GM19193 (cell line): ENCODE measurements at regions not wholly inside any gene's neighbourhood (a gene's known extent, or its start where the extent isn't known, plus 50 kb on each side); places are given as distances from the start of the nearest gene placed in this dataset.

Experiments used
- POLR2A ChIP-seq: IDR thresholded peaks from 4 replicates; pipeline ENCODE4 v1.6.1; 2011; ENCODE audit not compliant: insufficient read depth, insufficient read length; ENCODE audit errors: extremely low read depth

DNA sequence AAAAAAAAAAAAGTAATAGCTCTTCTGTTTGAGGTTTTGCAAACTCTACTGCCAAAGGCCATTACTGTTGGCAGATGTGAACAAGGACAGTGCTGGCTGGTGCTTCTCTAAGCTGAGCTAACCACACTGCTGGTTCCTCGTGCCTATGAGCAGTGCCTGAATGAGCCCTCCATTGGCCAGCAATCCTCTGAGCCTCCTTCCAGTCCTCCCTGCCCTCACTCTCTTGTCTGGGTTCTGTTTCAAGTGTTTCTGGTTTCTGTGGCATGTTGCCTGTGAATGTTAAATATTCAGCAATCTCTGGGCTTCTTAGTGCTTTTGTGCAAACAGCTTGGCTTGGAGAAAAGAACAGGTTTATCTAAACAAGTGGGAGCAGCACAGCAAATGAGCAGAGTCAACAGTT, 161.3 kb upstream of the AUTS2 start:
- no peak for TF ChIP-seq POLR2A

DNA sequence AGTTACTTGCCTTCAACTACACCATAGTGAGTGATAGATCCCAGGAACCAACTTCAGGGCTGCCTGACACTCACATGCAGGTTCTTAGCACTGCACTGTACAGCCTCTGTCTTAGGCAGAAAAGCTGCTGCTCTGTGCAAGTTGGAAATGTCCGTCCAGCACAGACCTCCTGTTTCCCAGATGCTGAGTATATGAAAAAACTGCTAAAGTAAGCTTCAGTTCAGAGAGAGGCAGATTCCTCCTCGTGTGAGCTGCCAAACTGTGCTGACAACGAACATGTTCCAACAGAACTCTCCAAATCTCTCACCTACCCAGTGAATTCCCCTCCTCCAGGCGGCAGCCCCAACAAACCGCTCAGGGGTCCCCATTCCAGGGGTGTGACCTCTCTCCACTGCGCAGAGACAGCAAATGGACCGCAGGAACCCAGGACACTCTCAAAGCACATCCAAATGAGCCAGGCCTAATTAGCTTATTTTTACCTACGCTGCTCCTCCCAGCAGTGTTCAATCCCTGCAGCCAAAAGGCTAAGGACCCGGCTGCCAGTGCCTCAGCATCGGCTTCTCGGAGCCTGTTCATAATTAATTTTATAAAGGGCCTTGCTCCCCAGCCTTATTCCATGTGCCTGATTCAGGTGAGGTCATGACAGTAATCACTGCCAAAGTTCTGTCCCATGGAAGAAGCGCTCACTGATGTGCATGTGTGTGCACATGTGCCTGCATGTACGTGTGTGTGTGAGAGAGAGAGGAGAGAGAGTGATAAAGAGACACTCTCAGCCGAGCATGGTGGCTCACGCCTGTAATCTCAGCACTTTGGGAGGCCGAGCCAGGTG, 159.5 kb upstream of the AUTS2 start:
- TF ChIP-seq POLR2A = no peak

DNA sequence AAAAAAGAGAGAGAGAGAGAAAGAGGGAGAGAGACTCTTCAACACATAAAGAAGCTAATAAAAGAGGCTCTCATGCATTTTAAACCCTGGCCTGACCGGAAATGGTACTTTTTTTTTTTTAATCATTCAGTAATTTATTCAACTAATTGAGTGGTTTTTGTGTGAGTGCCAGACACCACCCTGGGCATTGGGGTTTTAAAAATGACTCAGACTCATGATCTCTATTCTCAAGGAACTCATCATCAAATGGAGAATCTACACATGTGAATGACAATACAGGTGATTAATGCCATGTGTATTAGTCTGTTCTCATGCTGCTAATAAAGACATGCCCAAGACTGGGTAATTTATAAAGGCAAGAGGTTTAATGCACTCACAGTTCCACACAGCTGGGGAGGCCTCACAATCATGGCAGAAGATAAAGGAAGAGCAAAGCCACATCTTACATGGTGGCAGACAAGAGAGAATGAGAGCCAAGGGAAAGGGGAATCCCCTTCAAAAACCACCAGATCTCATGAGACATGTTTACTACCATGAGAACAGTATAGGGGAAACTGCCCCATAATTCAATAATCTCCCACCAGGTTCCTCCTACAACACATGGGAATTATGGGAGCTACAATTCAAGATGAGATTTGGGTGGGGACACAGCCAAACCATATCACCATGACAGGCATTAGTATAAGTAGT, 158.5 kb upstream of the AUTS2 start:
- TF ChIP-seq POLR2A = no peak

DNA sequence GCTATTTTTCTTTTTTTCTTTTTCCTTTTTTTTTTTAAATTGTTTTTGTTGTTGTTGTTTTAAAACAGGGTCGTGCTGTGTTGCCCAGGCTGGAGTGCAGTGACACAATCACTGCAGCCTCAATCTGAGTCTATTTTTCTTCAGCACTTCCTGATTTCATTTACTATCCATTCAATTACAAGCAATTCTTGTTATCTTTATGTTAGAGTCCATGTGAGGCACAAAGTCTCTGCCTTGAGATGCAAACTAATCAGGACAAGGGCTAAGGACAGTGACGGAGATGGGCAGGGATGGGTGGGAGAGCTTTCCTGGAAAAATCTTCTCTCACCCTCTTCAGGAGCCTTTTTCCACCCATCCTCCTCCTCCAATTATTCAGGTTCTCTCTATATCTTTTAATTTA, 157.3 kb upstream of the AUTS2 start:
- TF ChIP-seq POLR2A = no peak

DNA sequence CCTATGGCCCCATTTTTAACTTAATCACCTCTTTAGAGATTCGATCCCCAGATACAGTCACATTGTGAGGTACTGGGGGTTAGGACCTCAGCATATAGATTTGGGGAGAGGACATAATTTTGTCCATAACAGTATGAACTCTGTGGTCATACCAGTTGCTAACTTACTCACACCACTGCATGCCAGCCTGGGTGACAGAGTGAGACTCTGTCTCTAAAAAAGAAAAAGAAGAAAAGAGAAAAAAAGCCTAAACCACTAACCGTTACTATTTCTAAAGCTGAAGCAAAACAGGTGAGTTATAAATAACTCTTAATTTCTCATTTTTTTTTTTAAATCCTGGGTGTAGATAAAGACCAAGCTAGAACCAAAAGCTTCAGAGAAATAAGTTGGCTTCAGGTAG, 155.1 kb upstream of the AUTS2 start:
- no peak for TF ChIP-seq POLR2A

DNA sequence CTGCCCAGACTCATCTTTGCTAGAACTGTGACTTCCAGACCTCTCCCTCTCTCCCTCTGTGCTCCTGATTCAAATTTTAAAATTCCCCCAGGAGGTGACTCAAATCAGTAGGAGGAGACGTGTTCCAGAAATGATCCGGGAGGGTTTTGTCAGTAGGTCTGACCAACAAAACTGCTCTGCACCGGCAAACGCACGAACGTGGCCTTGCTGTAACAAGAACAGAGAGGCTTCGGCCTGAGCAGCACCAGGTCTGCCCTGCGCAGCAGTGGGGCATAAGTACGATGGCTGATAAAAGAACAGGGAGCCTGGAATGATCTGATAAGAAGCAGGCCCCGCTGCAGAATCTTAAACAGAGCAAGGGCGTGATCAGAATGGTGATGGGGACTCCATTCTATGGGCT, 152.7 kb upstream of the AUTS2 start:
- TF ChIP-seq POLR2A = no peak

DNA sequence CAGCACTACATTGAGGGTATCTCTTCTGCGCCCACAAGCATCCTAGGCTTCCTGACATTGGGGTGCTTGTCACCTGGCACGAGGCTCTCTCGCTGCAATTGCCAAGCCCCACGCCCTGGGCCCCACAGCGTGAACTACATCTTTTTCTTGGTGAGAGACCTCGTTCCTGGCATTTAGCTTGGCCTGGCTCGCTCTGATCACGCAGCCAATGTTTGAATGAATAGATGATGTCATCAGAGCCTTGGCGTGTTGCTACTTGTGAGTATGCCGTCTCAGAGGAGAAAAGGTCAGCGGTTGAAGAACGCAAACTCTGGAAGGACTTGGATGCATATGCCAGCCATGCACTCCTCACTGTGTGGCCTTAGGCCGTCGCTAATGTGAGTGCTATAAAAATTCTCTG, 150.2 kb upstream of the AUTS2 start:
- no peak for TF ChIP-seq POLR2A

DNA sequence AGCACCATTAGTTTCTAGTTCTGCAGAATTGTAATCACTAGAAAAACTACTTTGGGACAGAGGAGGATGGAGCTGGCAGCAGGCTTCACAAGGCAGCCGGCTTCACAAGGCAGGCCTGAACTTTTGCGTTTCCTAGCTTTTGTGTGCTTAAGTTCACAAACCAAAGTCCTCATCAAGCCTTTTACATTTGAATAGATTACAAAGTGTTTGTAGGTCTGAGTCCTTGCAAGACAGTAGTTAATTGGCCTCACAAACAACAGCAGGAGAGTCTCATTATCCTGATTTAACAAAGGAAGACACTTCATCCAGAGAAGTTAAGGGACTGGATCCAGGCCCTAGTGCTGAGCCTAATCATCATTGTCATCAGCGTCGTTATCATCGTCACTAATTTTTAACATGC, 147.8 kb upstream of the AUTS2 start:
- TF ChIP-seq POLR2A = no peak

DNA sequence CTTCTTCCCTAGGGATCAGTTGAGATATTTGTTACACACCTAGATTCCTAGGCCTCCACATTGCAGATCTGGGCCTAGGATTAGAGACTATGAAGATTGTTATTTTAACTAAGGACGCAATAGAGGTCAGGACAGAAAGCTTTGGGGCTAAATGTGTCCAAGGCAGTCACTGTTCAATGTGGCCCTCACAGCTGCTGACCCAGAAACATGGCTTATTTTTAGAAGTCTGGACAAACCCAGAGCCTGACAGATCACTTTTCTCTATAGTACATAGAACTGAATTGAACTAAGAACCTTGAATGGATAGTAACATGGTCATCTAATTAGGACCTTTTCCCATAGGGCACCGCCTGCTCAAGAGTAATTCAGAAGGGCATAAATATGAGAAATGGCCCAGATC, 146.6 kb upstream of the AUTS2 start:
- TF ChIP-seq POLR2A = no peak

DNA sequence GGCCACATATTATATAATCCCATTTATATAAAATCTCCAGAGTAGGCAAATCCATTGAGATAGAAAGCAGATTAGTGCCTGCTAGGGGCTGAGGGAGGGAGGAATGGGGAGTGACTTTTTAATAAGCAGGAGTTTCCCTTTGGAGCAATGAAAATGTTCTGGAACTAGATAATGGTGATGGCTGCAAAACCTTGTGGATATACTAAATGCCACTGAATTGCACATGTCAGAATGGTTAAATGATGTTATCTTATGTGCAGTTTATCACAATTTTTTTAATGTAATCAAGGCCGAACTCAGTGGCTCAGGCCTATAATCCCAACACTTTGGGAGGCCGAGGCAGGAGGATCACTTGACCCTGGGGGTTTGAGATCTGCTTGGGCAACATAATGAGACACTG, 145.5 kb upstream of the AUTS2 start:
- no peak for TF ChIP-seq POLR2A

DNA sequence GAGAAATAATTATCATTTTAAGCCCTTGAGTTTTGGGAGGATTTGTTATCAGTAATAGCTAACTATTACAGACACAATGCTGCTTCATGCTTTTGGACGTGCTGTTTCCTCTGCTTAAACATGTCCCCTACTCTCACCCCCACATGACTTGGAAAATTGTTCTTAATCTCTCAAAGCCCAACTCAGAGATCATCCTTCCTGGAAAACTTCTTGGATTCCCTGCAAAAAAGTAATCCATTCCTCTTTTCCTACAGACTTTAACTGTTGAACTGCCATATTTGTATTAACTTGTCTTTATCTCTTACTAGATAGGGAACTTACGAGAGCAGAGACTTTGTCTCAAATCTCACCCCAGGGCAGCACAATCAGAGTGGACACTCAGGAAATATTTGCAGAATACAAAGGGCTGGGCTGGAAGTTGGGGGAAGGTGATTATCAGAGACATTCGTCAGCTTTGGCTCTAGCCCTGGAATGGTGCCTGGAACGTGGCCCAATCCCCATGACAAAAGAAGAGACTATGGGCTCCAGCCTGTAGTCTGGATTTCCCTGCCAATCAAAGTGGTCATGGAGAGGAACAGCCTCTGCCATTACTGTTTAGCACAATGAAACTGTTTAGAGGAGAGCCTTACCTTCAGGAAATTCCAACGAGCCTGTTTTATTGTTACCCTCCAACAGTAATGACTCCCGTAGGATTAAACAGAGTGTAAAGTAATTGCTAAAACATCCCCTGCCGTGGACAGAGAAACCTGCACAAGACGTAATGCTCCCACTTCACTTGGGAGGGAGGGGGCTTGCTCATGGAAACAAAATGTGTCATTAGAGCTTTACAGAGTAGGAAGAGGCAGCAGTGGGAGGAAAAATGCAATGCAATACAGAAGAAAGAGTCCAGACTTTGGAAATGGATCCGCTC, 140.4 kb upstream of the AUTS2 start:
- no peak for TF ChIP-seq POLR2A

DNA sequence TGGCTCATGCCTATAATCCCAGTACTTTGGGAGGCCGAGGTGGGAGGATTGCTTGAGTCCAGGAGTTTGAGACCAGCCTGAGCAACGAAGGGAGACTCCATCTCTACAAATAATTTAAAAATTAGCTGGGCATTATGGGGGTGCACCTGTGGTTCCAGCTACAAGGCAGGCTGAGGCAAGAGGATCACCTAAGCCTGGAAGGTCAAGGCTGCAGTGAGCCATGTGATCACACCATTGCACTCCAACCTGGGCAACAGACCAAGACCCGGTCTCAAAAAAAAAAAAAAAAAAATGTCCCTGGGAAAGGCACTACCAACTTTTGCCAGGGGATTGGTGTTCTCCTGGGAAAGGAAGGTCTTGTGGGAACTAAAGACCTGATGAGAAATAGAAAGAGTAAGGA, 134.2 kb upstream of the AUTS2 start:
- TF ChIP-seq POLR2A = no peak

DNA sequence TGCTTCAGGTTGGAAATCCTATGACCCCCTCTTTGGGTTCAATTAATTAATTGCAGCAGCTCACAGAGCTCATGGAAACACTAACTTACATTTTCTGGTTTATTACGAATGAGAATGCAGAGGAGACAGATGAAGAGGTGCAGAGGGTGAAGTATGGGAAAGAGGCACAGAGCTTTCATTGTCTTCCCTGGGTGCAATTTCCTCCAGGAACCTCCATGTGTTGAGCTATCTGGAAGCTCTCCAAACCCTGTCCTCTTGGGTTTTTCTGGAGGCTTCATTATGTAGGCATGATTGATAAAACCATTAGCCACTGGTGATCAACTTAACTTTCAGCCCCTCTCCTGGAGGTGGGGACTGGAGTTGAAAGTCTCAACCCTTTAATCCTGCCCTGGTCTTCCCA, 133.0 kb upstream of the AUTS2 start:
- no peak for TF ChIP-seq POLR2A

DNA sequence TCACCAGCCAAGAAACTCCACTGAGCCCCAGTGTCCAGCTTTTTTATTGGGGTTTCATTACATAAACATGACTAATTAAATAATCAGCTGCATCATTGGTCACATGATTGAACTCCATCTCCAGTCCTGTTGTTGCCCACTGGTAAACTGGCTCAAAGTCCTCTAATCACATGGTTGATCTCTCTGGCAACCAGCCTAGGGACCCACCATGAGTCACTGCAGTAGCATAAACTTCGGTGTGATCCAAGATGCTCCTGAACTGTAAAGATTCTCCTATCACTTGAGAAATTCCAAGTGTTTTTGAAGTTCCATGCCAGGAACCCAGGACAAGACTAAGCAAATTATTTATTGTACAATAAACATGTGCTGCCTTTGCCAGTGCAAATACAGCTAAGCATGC, 130.4 kb upstream of the AUTS2 start:
- TF ChIP-seq POLR2A = no peak

DNA sequence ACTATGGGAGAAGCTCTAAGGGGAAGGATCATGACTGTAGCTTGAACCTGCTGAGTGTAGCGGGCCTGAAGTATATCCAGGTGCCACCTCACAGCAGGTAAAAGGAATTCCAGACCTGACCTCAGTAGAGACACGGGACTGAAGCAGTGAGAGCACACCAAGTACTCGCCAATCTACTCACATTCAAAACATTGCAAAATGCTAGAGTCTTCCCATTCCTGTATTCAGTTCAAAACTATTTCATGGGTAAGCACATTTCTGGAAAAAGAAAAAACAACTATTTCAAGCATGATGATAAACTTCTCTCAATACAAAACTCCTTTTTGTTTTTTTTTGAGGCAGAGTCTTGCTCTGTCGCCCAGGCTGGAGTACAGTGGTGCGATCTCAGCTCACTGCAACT, 121.9 kb upstream of the AUTS2 start:
- no peak for TF ChIP-seq POLR2A
